Ishikawa (cell line): ENCODE measurements at regions not wholly inside any gene's neighbourhood (a gene's known extent, or its start where the extent isn't known, plus 50 kb on each side); places are given as distances from the start of the nearest gene placed in this dataset.

Experiments used
- CREB1 ChIP-seq: IDR thresholded peaks from 2 replicates; pipeline ENCODE4 v1.6.1; 2012; ENCODE audit warnings: low read depth
- EGR1 ChIP-seq: IDR thresholded peaks from 2 replicates; pipeline ENCODE4 v1.6.1; 2012
- MAX ChIP-seq: IDR thresholded peaks from 2 replicates; pipeline ENCODE4 v1.6.1; 2012
- RAD21 ChIP-seq: IDR thresholded peaks from 2 replicates; pipeline ENCODE4 v1.6.1; 2012; ENCODE audit warnings: low read depth
- YY1 ChIP-seq: IDR thresholded peaks from 2 replicates; pipeline ENCODE4 v1.6.1; 2012; ENCODE audit warnings: low read depth
- ZBTB7A ChIP-seq: IDR thresholded peaks from 2 replicates; pipeline ENCODE4 v1.6.1; 2012; ENCODE audit warnings: low read depth

GRCh38 chr5:2192496-2192895 is 309.8 kb upstream of the IRX4 start:
- TF ChIP-seq CREB1 (no peak), ZBTB7A (no peak), YY1 (no peak), MAX (no peak), RAD21 (no peak), EGR1 (no peak)
